SK-N-MC (cell line): ENCODE measurements at regions not wholly inside any gene's neighbourhood (a gene's known extent, or its start where the extent isn't known, plus 50 kb on each side); places are given as distances from the start of the nearest gene placed in this dataset.

Experiments
- DNase-seq: peaks from one replicate; pipeline ENCODE4 v3.0.0-alpha.2; 2011; ENCODE audit warnings: low read depth, low spot score
- H3K27ac ChIP-seq: fragments of 200-600 bp; sonication (generic); 2 replicates; pipeline ENCODE4 v1.5.1; 2016; ENCODE audit warnings: mixed run types
- H3K36me3 ChIP-seq: fragments of 200-600 bp; sonication (generic); 2 replicates; pipeline ENCODE4 v1.6.1; 2017; ENCODE audit warnings: antibody characterized with exemption, low read length, mixed read lengths; ENCODE audit not compliant: insufficient read depth
- H3K4me3 ChIP-seq: fragments of 200-600 bp; sonication (generic); 2 replicates; pipeline ENCODE4 v1.5.1; 2016
- H3K9ac ChIP-seq: fragments of 200-600 bp; sonication (generic); 2 replicates; pipeline ENCODE4 v1.8.0; 2017; ENCODE audit warnings: mixed run types, mixed read lengths; ENCODE audit not compliant: insufficient read length
- H3K9me3 ChIP-seq: fragments of 200-600 bp; sonication (generic); 2 replicates; pipeline ENCODE4 v1.6.1; 2017; ENCODE audit warnings: low read depth, mild to moderate bottlenecking, antibody characterized with exemption, low read length, moderate library complexity, mixed read lengths
- EZH2 ChIP-seq: fragments of 200-600 bp; sonication (generic); IDR thresholded peaks from one replicate; pipeline ENCODE4 v1.6.1; 2017; ENCODE audit warnings: antibody characterized with exemption
- FOXP2 ChIP-seq: optimal IDR thresholded peaks from 2 replicates; pipeline ENCODE3; 2011; ENCODE audit warnings: mild to moderate bottlenecking, moderate library complexity; ENCODE audit not compliant: insufficient read depth; ENCODE audit errors: extremely low read length, control extremely low read depth
- POLR2AphosphoS5 ChIP-seq: IDR thresholded peaks from 2 replicates; pipeline ENCODE4 v1.6.1; 2012; ENCODE audit warnings: mild to moderate bottlenecking, low read depth, low read length, borderline replicate concordance

GRCh38 chr21:19807201-19807600 is 1191.0 kb upstream of the NCAM2 start:
- no peak for TF ChIP-seq POLR2AphosphoS5
- no peak for TF ChIP-seq FOXP2
- TF ChIP-seq EZH2: no peak
- H3K9ac ChIP-seq: no peak overlapping the region
- H3K27ac ChIP-seq: no peak overlapping the region
- no peak overlapping the region for H3K4me3 ChIP-seq
- H3K9me3 ChIP-seq: no peaks in the 10 kb centered on the region
- no peaks in the 10 kb centered on the region for H3K36me3 ChIP-seq
- no peak for DNase-seq

GRCh38 chr21:19810779-19811178 is 1187.4 kb upstream of the NCAM2 start:
- no peaks in the 10 kb centered on the region for H3K9me3 ChIP-seq
- no peak for TF ChIP-seq POLR2AphosphoS5
- TF ChIP-seq EZH2: no peak
- TF ChIP-seq FOXP2: no peak
- H3K4me3 ChIP-seq: no peak overlapping the region
- no peaks in the 10 kb centered on the region for H3K36me3 ChIP-seq
- H3K27ac ChIP-seq: no peak overlapping the region
- no peak for DNase-seq
- no peak overlapping the region for H3K9ac ChIP-seq

- no peak for DNase-seq
- H3K9ac ChIP-seq: no peak overlapping the region
- no peaks in the 10 kb centered on the region for H3K36me3 ChIP-seq
- no peak for TF ChIP-seq EZH2
- no peak for TF ChIP-seq FOXP2
- no peak for TF ChIP-seq POLR2AphosphoS5
- no peak overlapping the region for H3K27ac ChIP-seq
- H3K4me3 ChIP-seq: no peak overlapping the region
- no peaks in the 10 kb centered on the region for H3K9me3 ChIP-seq
These were observed 1167.8 kb upstream of the NCAM2 start for GRCh38 chr21:19830446-19830845.

- TF ChIP-seq FOXP2 (no peak), POLR2AphosphoS5 (no peak), EZH2 (no peak)
- Histone ChIP-seq H3K9me3 (no peaks in the 10 kb centered on the region), H3K9ac (no peak overlapping the region), H3K36me3 (no peaks in the 10 kb centered on the region), H3K27ac (no peak overlapping the region), H3K4me3 (no peak overlapping the region)
- DNase-seq: no peak
These were observed 1165.7 kb upstream of the NCAM2 start for GRCh38 chr21:19832551-19832950.

GRCh38 chr21:19833082-19833481 is 1165.1 kb upstream of the NCAM2 start:
- no peak for DNase-seq
- H3K4me3 ChIP-seq: no peak overlapping the region
- no peaks in the 10 kb centered on the region for H3K9me3 ChIP-seq

GRCh38 chr21:19842601-19843000 is 1155.6 kb upstream of the NCAM2 start:
- Histone ChIP-seq H3K9ac (no peak overlapping the region), H3K36me3 (no peaks in the 10 kb centered on the region), H3K27ac (no peak overlapping the region), H3K4me3 (no peak overlapping the region), H3K9me3 (no peaks in the 10 kb centered on the region)
- TF ChIP-seq POLR2AphosphoS5 (no peak), EZH2 (no peak), FOXP2 (no peak)
- DNase-seq: no peak

More at GRCh38 chr21:19833082-19833481, 1165.1 kb upstream of the NCAM2 start:
- Histone ChIP-seq H3K27ac (no peak overlapping the region), H3K36me3 (no peaks in the 10 kb centered on the region), H3K9ac (no peak overlapping the region)
- TF ChIP-seq POLR2AphosphoS5 (no peak), FOXP2 (no peak), EZH2 (no peak)

- no peak for DNase-seq
- Histone ChIP-seq H3K36me3 (no peaks in the 10 kb centered on the region), H3K4me3 (no peak overlapping the region), H3K27ac (no peak overlapping the region), H3K9me3 (no peaks in the 10 kb centered on the region), H3K9ac (no peak overlapping the region)
- no peak for TF ChIP-seq FOXP2
- TF ChIP-seq EZH2: no peak
- no peak for TF ChIP-seq POLR2AphosphoS5
These were observed 1153.9 kb upstream of the NCAM2 start for GRCh38 chr21:19844334-19844733.

GRCh38 chr21:19850157-19850556 is 1148.1 kb upstream of the NCAM2 start:
- DNase-seq: no peak
- TF ChIP-seq POLR2AphosphoS5: no peak
- TF ChIP-seq EZH2: no peak
- no peaks in the 10 kb centered on the region for H3K9me3 ChIP-seq
- H3K9ac ChIP-seq: no peak overlapping the region
- H3K27ac ChIP-seq: no peak overlapping the region
- no peak overlapping the region for H3K4me3 ChIP-seq
- H3K36me3 ChIP-seq: no peaks in the 10 kb centered on the region

GRCh38 chr21:19853061-19853460 is 1145.1 kb upstream of the NCAM2 start:
- H3K27ac ChIP-seq: no peak overlapping the region
- no peak for TF ChIP-seq FOXP2
- TF ChIP-seq POLR2AphosphoS5: no peak
- no peak for TF ChIP-seq EZH2
- no peak overlapping the region for H3K4me3 ChIP-seq
- H3K36me3 ChIP-seq: no peaks in the 10 kb centered on the region
- no peak overlapping the region for H3K9ac ChIP-seq
- DNase-seq: no peak
- H3K9me3 ChIP-seq: no peaks in the 10 kb centered on the region
